ENCODE measurements at regions not wholly inside any gene's neighbourhood (a gene's known extent, or its start where the extent isn't known, plus 50 kb on each side); places are given as distances from the start of the nearest gene placed in this dataset.

- no peak for DNase-seq (ENCODE audit: low spot score)
- peaks cover 20 to 29% of the 10 kb centered on the region in 2 donors for H3K27me3 Mint-ChIP-seq
- no peak for ATAC-seq
- no peaks in the 10 kb centered on the region for H3K36me3 Mint-ChIP-seq
- H3K27ac Mint-ChIP-seq = no peak overlapping the region
- H3K4me3 Mint-ChIP-seq = no peak overlapping the region
- H3K4me1 Mint-ChIP-seq (ENCODE audit: low read depth in 2 of 2) = no peaks in the 10 kb centered on the region
- no peaks in the 10 kb centered on the region for H3K9me3 Mint-ChIP-seq
Observed at GRCh38 chr11:116473206-116473769, 299.5 kb downstream of the BUD13 start.

- Mint-ChIP-seq H3K4me1 (ENCODE audit: low read depth in 2 of 2) (no peaks in the 10 kb centered on the region), H3K27ac (no peak overlapping the region), H3K4me3 (no peak overlapping the region), H3K36me3 (no peaks in the 10 kb centered on the region), H3K9me3 (no peaks in the 10 kb centered on the region), H3K27me3 (peaks cover 23 to 35% of the 10 kb centered on the region in 2 donors)
- DNase-seq (ENCODE audit: low spot score) (no peak), ATAC-seq (no peak)
Observed at GRCh38 chr11:116472651-116473050, 300.1 kb downstream of the BUD13 start.

- no peak for ATAC-seq
- H3K36me3 Mint-ChIP-seq = no peaks in the 10 kb centered on the region
- H3K27ac Mint-ChIP-seq = no peak overlapping the region
- DNase-seq (ENCODE audit: low spot score) = no peak
- no peaks in the 10 kb centered on the region for H3K4me1 Mint-ChIP-seq (ENCODE audit: low read depth in 2 of 2)
- no peaks in the 10 kb centered on the region for H3K9me3 Mint-ChIP-seq
- peaks cover 23 to 35% of the 10 kb centered on the region in 2 donors for H3K27me3 Mint-ChIP-seq
- H3K4me3 Mint-ChIP-seq = no peak overlapping the region
Observed at GRCh38 chr11:116471608-116472256, 301.1 kb downstream of the BUD13 start.

- Mint-ChIP-seq H3K27ac (no peak overlapping the region), H3K4me3 (no peak overlapping the region), H3K9me3 (no peaks in the 10 kb centered on the region), H3K36me3 (no peaks in the 10 kb centered on the region), H3K4me1 (ENCODE audit: low read depth in 2 of 2) (no peaks in the 10 kb centered on the region), H3K27me3 (peaks cover 25 to 39% of the 10 kb centered on the region in 2 donors)
- ATAC-seq = no peak
- DNase-seq (ENCODE audit: low spot score) = no peak
Observed at GRCh38 chr11:116468699-116469098, 304.1 kb downstream of the BUD13 start.

- Mint-ChIP-seq H3K4me1 (ENCODE audit: low read depth in 2 of 2) (no peaks in the 10 kb centered on the region), H3K9me3 (no peaks in the 10 kb centered on the region), H3K27me3 (peaks cover 25 to 41% of the 10 kb centered on the region in 2 donors), H3K36me3 (no peaks in the 10 kb centered on the region), H3K27ac (no peak overlapping the region), H3K4me3 (no peak overlapping the region)
- ATAC-seq = no peak
- no peak for DNase-seq (ENCODE audit: low spot score)
Observed at GRCh38 chr11:116467823-116468222, 305.0 kb downstream of the BUD13 start.

- Mint-ChIP-seq H3K4me1 (ENCODE audit: low read depth in 2 of 2) (no peaks in the 10 kb centered on the region), H3K9me3 (no peaks in the 10 kb centered on the region), H3K27ac (no peak overlapping the region), H3K27me3 (peaks cover 23 to 47% of the 10 kb centered on the region in 2 donors), H3K36me3 (no peaks in the 10 kb centered on the region), H3K4me3 (no peak overlapping the region)
- ATAC-seq (no peak), DNase-seq (ENCODE audit: low spot score) (no peak)
Observed at GRCh38 chr11:116466801-116467200, 306.0 kb downstream of the BUD13 start.

- no peak for DNase-seq (ENCODE audit: low spot score)
- Mint-ChIP-seq H3K4me1 (ENCODE audit: low read depth in 2 of 2) (no peaks in the 10 kb centered on the region), H3K4me3 (no peak overlapping the region), H3K9me3 (no peaks in the 10 kb centered on the region), H3K27ac (no peak overlapping the region), H3K36me3 (no peaks in the 10 kb centered on the region), H3K27me3 (peaks cover 25 to 47% of the 10 kb centered on the region in 2 donors)
- ATAC-seq = no peak
Observed at GRCh38 chr11:116466191-116466590, 306.6 kb downstream of the BUD13 start.

- no peak for DNase-seq (ENCODE audit: low spot score)
- no peak overlapping the region for H3K27ac Mint-ChIP-seq
- H3K27me3 Mint-ChIP-seq = peaks cover 23 to 41% of the 10 kb centered on the region in 2 donors
- no peaks in the 10 kb centered on the region for H3K4me1 Mint-ChIP-seq (ENCODE audit: low read depth in 2 of 2)
- no peaks in the 10 kb centered on the region for H3K9me3 Mint-ChIP-seq
- H3K36me3 Mint-ChIP-seq = no peaks in the 10 kb centered on the region
- H3K4me3 Mint-ChIP-seq = no peak overlapping the region
- no peak for ATAC-seq
Observed at GRCh38 chr11:116465056-116465455, 307.7 kb downstream of the BUD13 start.

- no peaks in the 10 kb centered on the region for H3K4me1 Mint-ChIP-seq (ENCODE audit: low read depth in 2 of 2)
- no peak overlapping the region for H3K27ac Mint-ChIP-seq
- H3K27me3 Mint-ChIP-seq = peaks cover 21 to 35% of the 10 kb centered on the region in 2 donors
- no peaks in the 10 kb centered on the region for H3K9me3 Mint-ChIP-seq
- DNase-seq (ENCODE audit: low spot score) (no peak), ATAC-seq (no peak)
- no peaks in the 10 kb centered on the region for H3K36me3 Mint-ChIP-seq
- no peak overlapping the region for H3K4me3 Mint-ChIP-seq
Observed at GRCh38 chr11:116461789-116462188, 311.0 kb downstream of the BUD13 start.

- peaks cover 16 to 28% of the 10 kb centered on the region in 2 donors for H3K27me3 Mint-ChIP-seq
- H3K4me1 Mint-ChIP-seq (ENCODE audit: low read depth in 2 of 2) = no peaks in the 10 kb centered on the region
- H3K36me3 Mint-ChIP-seq = no peaks in the 10 kb centered on the region
- no peaks in the 10 kb centered on the region for H3K9me3 Mint-ChIP-seq
- no peak overlapping the region for H3K27ac Mint-ChIP-seq
- no peak overlapping the region for H3K4me3 Mint-ChIP-seq
- ATAC-seq (no peak), DNase-seq (ENCODE audit: low spot score) (no peak)
Observed at GRCh38 chr11:116460156-116460920, 312.4 kb downstream of the BUD13 start.

GRCh38 chr11:116459185-116460045 is 313.4 kb downstream of the BUD13 start:
- no peaks in the 10 kb centered on the region for H3K9me3 Mint-ChIP-seq
- H3K4me1 Mint-ChIP-seq (ENCODE audit: low read depth in 2 of 2) = no peaks in the 10 kb centered on the region
- no peak overlapping the region for H3K4me3 Mint-ChIP-seq
- ATAC-seq (no peak), DNase-seq (ENCODE audit: low spot score) (no peak)
- no peaks in the 10 kb centered on the region for H3K36me3 Mint-ChIP-seq
- H3K27ac Mint-ChIP-seq = no peak overlapping the region
- peaks cover 16 to 28% of the 10 kb centered on the region in 2 donors for H3K27me3 Mint-ChIP-seq

GRCh38 chr11:116458546-116458945 is 314.2 kb downstream of the BUD13 start:
- no peaks in the 10 kb centered on the region for H3K36me3 Mint-ChIP-seq
- H3K27ac Mint-ChIP-seq = no peak overlapping the region
- no peak overlapping the region for H3K4me3 Mint-ChIP-seq
- H3K9me3 Mint-ChIP-seq = no peaks in the 10 kb centered on the region
- no peak for ATAC-seq
- H3K4me1 Mint-ChIP-seq (ENCODE audit: low read depth in 2 of 2) = no peaks in the 10 kb centered on the region
- peaks cover 14 to 22% of the 10 kb centered on the region in 2 donors for H3K27me3 Mint-ChIP-seq
- no peak for DNase-seq (ENCODE audit: low spot score)

GRCh38 chr11:116457336-116458007 is 315.3 kb downstream of the BUD13 start:
- Mint-ChIP-seq H3K27ac (no peak overlapping the region), H3K36me3 (no peaks in the 10 kb centered on the region), H3K4me3 (no peak overlapping the region), H3K27me3 (peaks cover 13 to 17% of the 10 kb centered on the region in 2 donors), H3K4me1 (ENCODE audit: low read depth in 2 of 2) (no peaks in the 10 kb centered on the region), H3K9me3 (no peaks in the 10 kb centered on the region)
- ATAC-seq (no peak), DNase-seq (ENCODE audit: low spot score) (no peak)

All from natural killer cell treated with Interleukin-12 subunit alpha and Interleukin-12 subunit beta and Interleukin-15 and Interleukin-18, amount 100 ng/mL, for 72 hours (primary cell).